HCT116 (cell line): ENCODE measurements at regions not wholly inside any gene's neighbourhood (a gene's known extent, or its start where the extent isn't known, plus 50 kb on each side); places are given as distances from the start of the nearest gene placed in this dataset.

ENCODE experiments used
- ATAC-seq: fragments of 200-7000 bp; cut with Tn5 transposase; 2 replicates; pipeline ENCODE4 v1.9.1; 2020; ENCODE audit warnings: mild to moderate bottlenecking, moderate library complexity
- BruUV-seq: library from RNA; stranded (reverse); fragments of 400-500 nt; replicated peaks from 2 replicates; lab custom pipeline; 2021; lab: Mats Ljungman, UMichigan
- CTCF ChIA-PET: fragments of 300-600 bp; sonication (Branson Sonifier 250); formaldehyde crosslinking; loops from one replicate; lab custom pipeline; 2021; ENCODE audit warnings: antibody characterized with exemption; lab: Charles Lee
- POLR2A ChIA-PET: fragments of 300-600, 350-600 bp; sonication (Branson Sonifier 250); formaldehyde crosslinking; loops from one replicate; lab custom pipeline; 2021; ENCODE audit warnings: antibody characterized with exemption; lab: Charles Lee
- RAD21 ChIA-PET, 2 experiments: fragments of 300-600 bp; sonication (Branson Sonifier 250); formaldehyde crosslinking; loops; one replicate each; lab custom pipeline; 2023; ENCODE audit warnings: low total read pairs in 2 of 2; ENCODE audit not compliant: uncharacterized antibody in 2 of 2, unreplicated experiment in 2 of 2, low non-redundant PET in 1 of 2; lab: Charles Lee
- DNase-seq: peaks from one replicate; pipeline ENCODE4 v3.0.0-alpha.2; 2010; ENCODE audit warnings: low read depth, low spot score
- H2AFZ ChIP-seq: fragments of 200-600 bp; shearing (Covaris generic), sonication (generic); 2 replicates; pipeline ENCODE4 v1.6.1; 2017; ENCODE audit warnings: low read depth, mixed run types, mixed read lengths, antibody characterized with exemption, low read length; ENCODE audit not compliant: poor library complexity, severe bottlenecking
- H3K27ac ChIP-seq: 2 replicates; pipeline ENCODE4 v1.5.1; 2012; ENCODE audit warnings: low read depth, low read length
- H3K27me3 ChIP-seq: fragments of 200-600 bp; sonication (generic); 2 replicates; pipeline ENCODE4 v1.6.1; 2016; ENCODE audit warnings: mixed run types, low read length, mixed read lengths; ENCODE audit not compliant: insufficient read depth
- H3K36me3 ChIP-seq, 2 experiments: fragments of 200-500 bp in 1 of 2; fragments of 200-600 bp in 1 of 2; sonication (Bioruptor generic) in 1 of 2; sonication (generic) in 1 of 2; 2 replicates each; pipeline versions ENCODE4 v1.5.1 to v1.6.1; 2014 to 2016; ENCODE audit warnings: low read length in 2 of 2, inconsistent platforms in 1 of 2, mixed read lengths in 1 of 2, mixed run types in 1 of 2; ENCODE audit not compliant: insufficient read depth in 2 of 2, control insufficient read depth in 1 of 2
- H3K4me1 ChIP-seq, 2 experiments: fragments of 200-600 bp in 1 of 2; sonication (generic) in 1 of 2; 2 replicates each; pipeline versions ENCODE4 v1.5.1 to v1.6.1; 2012 to 2017; ENCODE audit warnings: low read length in 2 of 2, inconsistent platforms in 1 of 2, mild to moderate bottlenecking in 1 of 2, mixed read lengths in 1 of 2, mixed run types in 1 of 2, moderate library complexity in 1 of 2; ENCODE audit not compliant: insufficient read depth in 2 of 2, control insufficient read depth in 1 of 2
- H3K4me2 ChIP-seq: fragments of 200-600 bp; sonication (generic); 2 replicates; pipeline ENCODE4 v1.6.1; 2017; ENCODE audit warnings: mixed run types, low read length, mixed read lengths
- H3K4me3 ChIP-seq, 2 experiments: fragments of 200-600 bp in 1 of 2; sonication (generic) in 1 of 2; replicated peaks in 1 of 2; 2 replicates each; pipeline ENCODE4 v1.5.1; 2011 to 2016; ENCODE audit warnings: low read length in 2 of 2, control low read depth in 1 of 2, low read depth in 1 of 2, mild to moderate bottlenecking in 1 of 2, mixed read lengths in 1 of 2, mixed run types in 1 of 2
- H3K79me2 ChIP-seq: fragments of 200-600 bp; sonication (generic); 2 replicates; pipeline ENCODE4 v1.6.1; 2017; ENCODE audit warnings: mild to moderate bottlenecking, mixed run types, low read length, moderate library complexity, mixed read lengths; ENCODE audit not compliant: insufficient read depth
- H3K9ac ChIP-seq: fragments of 200-600 bp; sonication (generic); 2 replicates; pipeline ENCODE4 v1.6.1; 2016; ENCODE audit warnings: low read length, mixed read lengths
- H3K9me2 ChIP-seq: fragments of 200-600 bp; sonication (generic), shearing (Covaris generic); 2 replicates; pipeline ENCODE4 v1.6.1; 2017; ENCODE audit warnings: mixed run types, mild to moderate bottlenecking, moderate library complexity; ENCODE audit not compliant: insufficient read depth
- H3K9me3 ChIP-seq, 2 experiments: fragments of 200-500 bp in 1 of 2; fragments of 200-600 bp in 1 of 2; sonication (Bioruptor generic) in 1 of 2; sonication (generic) in 1 of 2; 2 replicates each; pipeline ENCODE4 v1.6.1; 2014 to 2017; ENCODE audit warnings: low read length in 2 of 2, mixed read lengths in 2 of 2, inconsistent platforms in 1 of 2, low read depth in 1 of 2, mild to moderate bottlenecking in 1 of 2, mixed run types in 1 of 2, moderate library complexity in 1 of 2; ENCODE audit not compliant: control insufficient read depth in 1 of 2, insufficient read depth in 1 of 2
- H4K20me1 ChIP-seq: fragments of 200-600 bp; sonication (generic), shearing (Covaris generic); 2 replicates; pipeline ENCODE4 v1.6.1; 2017; ENCODE audit warnings: mixed run types, mild to moderate bottlenecking, moderate library complexity; ENCODE audit not compliant: insufficient read depth
- CBX3 ChIP-seq: IDR thresholded peaks from 2 replicates; pipeline ENCODE4 v1.6.1; 2012; ENCODE audit warnings: low read depth
- EGR1 ChIP-seq: IDR thresholded peaks from 2 replicates; pipeline ENCODE4 v1.6.1; 2012; ENCODE audit warnings: low read depth
- EZH2phosphoT487 ChIP-seq: fragments of 200-600 bp; IDR thresholded peaks from 2 replicates; pipeline ENCODE4 v1.6.1; 2018; ENCODE audit warnings: antibody characterized with exemption, borderline replicate concordance
- FOSL1 ChIP-seq: IDR thresholded peaks from 2 replicates; pipeline ENCODE4 v1.6.1; 2012; ENCODE audit warnings: low read depth
- POLR2A ChIP-seq: IDR thresholded peaks from 2 replicates; pipeline ENCODE4 v1.7.0; 2011; ENCODE audit warnings: borderline replicate concordance; ENCODE audit not compliant: insufficient read depth, insufficient read length; ENCODE audit errors: extremely low read depth
- POLR2AphosphoS5 ChIP-seq: IDR thresholded peaks from 2 replicates; pipeline ENCODE4 v1.6.1; 2011; ENCODE audit warnings: mild to moderate bottlenecking, low read depth, low read length, moderate library complexity
- SIN3A ChIP-seq: IDR thresholded peaks from 2 replicates; pipeline ENCODE4 v1.6.1; 2012; ENCODE audit warnings: low read depth
- SP1 ChIP-seq: IDR thresholded peaks from 2 replicates; pipeline ENCODE4 v1.6.1; 2012; ENCODE audit warnings: low read depth
- SRF ChIP-seq: IDR thresholded peaks from 2 replicates; pipeline ENCODE4 v1.6.1; 2012; ENCODE audit warnings: low read depth
- ZNF274 ChIP-seq: fragments of 200-500 bp; sonication (Bioruptor generic); IDR thresholded peaks from 2 replicates; pipeline ENCODE4 v1.6.1; 2014; ENCODE audit warnings: mild to moderate bottlenecking, low read depth, low read length, inconsistent platforms
- intact Hi-C: fragments of 100-400 bp; cut with micrococcal nuclease; formaldehyde crosslinking; loops from 2 replicates; pipeline ENCODE4 v1.10.0; 2022
- TF ChIP-seq, protein P1 (sequence below): IDR thresholded peaks from 2 replicates; pipeline ENCODE4 v1.6.1; 2012
- TF ChIP-seq, protein P2 (sequence below): IDR thresholded peaks from 2 replicates; pipeline ENCODE4 v1.6.1; 2011; ENCODE audit warnings: mild to moderate bottlenecking, low read length, moderate library complexity; ENCODE audit not compliant: insufficient replicate concordance; ENCODE audit errors: extremely low read depth

DNA sequence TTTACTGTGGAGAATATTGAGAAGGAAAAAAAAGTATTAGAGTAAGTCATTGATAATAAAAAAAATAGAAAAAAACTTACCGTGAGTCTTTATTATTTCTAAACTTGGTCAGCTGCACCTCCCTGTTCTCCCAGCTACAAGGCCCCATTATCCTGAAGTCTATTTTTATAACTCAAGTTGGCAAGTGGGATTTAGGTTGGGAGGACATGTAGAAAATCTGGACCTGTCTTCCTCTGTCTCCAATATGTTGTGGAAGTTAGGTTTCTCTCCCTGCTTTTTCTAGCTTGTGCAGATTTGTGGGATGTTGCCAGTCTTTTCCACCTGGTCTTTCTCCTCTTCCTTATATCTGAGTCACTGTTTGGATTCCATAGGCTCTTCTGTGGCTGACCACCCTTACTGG lies 361.4 kb downstream of the HLX start:
- intact Hi-C loops, result no loop called here
- CTCF ChIA-PET, result no interaction called here
- no peak overlapping the region for H3K27ac ChIP-seq
- no peak for TF ChIP-seq SP1
- TF ChIP-seq EGR1, result no peak
- TF ChIP-seq FOSL1, result no peak
- no peak for TF ChIP-seq SRF
- TF ChIP-seq, protein P1, sequence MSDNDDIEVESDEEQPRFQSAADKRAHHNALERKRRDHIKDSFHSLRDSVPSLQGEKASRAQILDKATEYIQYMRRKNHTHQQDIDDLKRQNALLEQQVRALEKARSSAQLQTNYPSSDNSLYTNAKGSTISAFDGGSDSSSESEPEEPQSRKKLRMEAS, result no peak
- no peak for TF ChIP-seq EZH2phosphoT487
- TF ChIP-seq POLR2AphosphoS5, result no peak
- TF ChIP-seq POLR2A, result no peak
- TF ChIP-seq CBX3, result no peak
- TF ChIP-seq ZNF274, result no peak
- no peak for TF ChIP-seq SIN3A
- TF ChIP-seq, protein P2, sequence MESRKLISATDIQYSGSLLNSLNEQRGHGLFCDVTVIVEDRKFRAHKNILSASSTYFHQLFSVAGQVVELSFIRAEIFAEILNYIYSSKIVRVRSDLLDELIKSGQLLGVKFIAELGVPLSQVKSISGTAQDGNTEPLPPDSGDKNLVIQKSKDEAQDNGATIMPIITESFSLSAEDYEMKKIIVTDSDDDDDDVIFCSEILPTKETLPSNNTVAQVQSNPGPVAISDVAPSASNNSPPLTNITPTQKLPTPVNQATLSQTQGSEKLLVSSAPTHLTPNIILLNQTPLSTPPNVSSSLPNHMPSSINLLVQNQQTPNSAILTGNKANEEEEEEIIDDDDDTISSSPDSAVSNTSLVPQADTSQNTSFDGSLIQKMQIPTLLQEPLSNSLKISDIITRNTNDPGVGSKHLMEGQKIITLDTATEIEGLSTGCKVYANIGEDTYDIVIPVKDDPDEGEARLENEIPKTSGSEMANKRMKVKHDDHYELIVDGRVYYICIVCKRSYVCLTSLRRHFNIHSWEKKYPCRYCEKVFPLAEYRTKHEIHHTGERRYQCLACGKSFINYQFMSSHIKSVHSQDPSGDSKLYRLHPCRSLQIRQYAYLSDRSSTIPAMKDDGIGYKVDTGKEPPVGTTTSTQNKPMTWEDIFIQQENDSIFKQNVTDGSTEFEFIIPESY, result no peak
- no TSS peak for BruUV-seq
- no peaks in the 10 kb centered on the region for H3K9me3 ChIP-seq
- no peak for ATAC-seq
- POLR2A ChIA-PET, result no interaction called here
- no peak overlapping the region for H3K4me3 ChIP-seq
- H3K79me2 ChIP-seq, result no peaks in the 10 kb centered on the region
- H3K9ac ChIP-seq, result no peak overlapping the region
- no peak overlapping the region for H2AFZ ChIP-seq
- H3K36me3 ChIP-seq, result no peaks in the 10 kb centered on the region
- RAD21 ChIA-PET, result no interaction called here
- H3K4me2 ChIP-seq, result no peak overlapping the region
- H3K4me1 ChIP-seq, result no peaks in the 10 kb centered on the region
- H3K27me3 ChIP-seq, result no peaks in the 10 kb centered on the region
- no peaks in the 10 kb centered on the region; the same call in 1 of the 2 replicates for H3K9me2 ChIP-seq
- no peak for DNase-seq
- no peaks in the 10 kb centered on the region; the same call in 1 of the 2 replicates for H4K20me1 ChIP-seq
